Stomach (tissue), 4 donors: ENCODE measurements at regions not wholly inside any gene's neighbourhood (a gene's known extent, or its start where the extent isn't known, plus 50 kb on each side); places are given as distances from the start of the nearest gene placed in this dataset.

Source experiments
- CTCF ChIP-seq, 7 experiments: fragments of 450-650 bp in 4 of 7; fragments of 200-600 bp in 3 of 7; sonication (generic) in 3 of 7; IDR thresholded peaks; one replicate each; pipeline ENCODE4 v1.5.1; 2016 to 2019; ENCODE audit warnings: antibody characterized with exemption in 7 of 7, control low read depth in 2 of 7, mild to moderate bottlenecking in 1 of 7
- EP300 ChIP-seq: sonication (generic); formaldehyde crosslinking; IDR thresholded peaks from one replicate; pipeline ENCODE4 v1.6.1; 2017; ENCODE audit warnings: antibody characterized with exemption
- POLR2A ChIP-seq, 4 donors: fragments of 450-650 bp; IDR thresholded peaks; one replicate each; pipeline ENCODE4 v1.6.1; 2016; ENCODE audit warnings: antibody characterized with exemption in 4 of 4, control low read depth in 2 of 4, mild to moderate bottlenecking in 1 of 4, moderate library complexity in 1 of 4
- POLR2AphosphoS5 ChIP-seq, 3 donors: sonication (generic); formaldehyde crosslinking; IDR thresholded peaks; one replicate each; pipeline ENCODE4 v1.6.1; 2016; ENCODE audit warnings: antibody characterized with exemption in 3 of 3

DNA sequence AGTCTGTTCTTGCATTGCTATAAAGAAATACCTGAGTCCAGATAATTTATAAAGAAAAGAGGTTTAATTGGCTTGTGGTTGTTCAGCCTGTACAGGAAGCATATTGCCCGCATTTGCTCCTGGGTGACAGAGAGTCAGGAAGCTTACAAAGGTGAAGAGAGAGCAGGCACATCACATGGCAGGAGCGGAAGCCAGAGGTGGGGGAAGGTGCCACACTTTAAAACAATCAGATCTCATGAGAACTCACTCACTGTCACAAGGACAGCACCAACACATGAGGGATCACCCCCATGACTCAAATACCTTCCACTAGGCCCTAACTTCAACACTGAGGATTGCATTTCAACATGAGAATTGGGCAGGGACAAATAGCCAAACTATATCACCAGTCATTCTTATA lies 124.8 kb upstream of the COL5A2 start:
- TF ChIP-seq POLR2AphosphoS5 (IDR thresholded peaks at IDR 0.05) (no peak), EP300 (no peak), CTCF (IDR thresholded peaks at IDR 0.05) (no peak), POLR2A (IDR thresholded peaks at IDR 0.05) (no peak)
